GM19395 (cell line): ENCODE measurements at regions not wholly inside any gene's neighbourhood (a gene's known extent, or its start where the extent isn't known, plus 50 kb on each side); places are given as distances from the start of the nearest gene placed in this dataset.
"Not testable (repeated sequence)": the region's sequence is repeated elsewhere in the genome, so short reads cannot be mapped to it uniquely, and the experiment has no call there.

ENCODE experiments used
- ATAC-seq: cut with Tn5 transposase; IDR thresholded peaks from one replicate; pipeline ENCODE4 v1.9.1; 2021; ENCODE audit warnings: mild to moderate bottlenecking, moderate library complexity; ENCODE audit not compliant: unreplicated experiment

- no peak for ATAC-seq
These were observed 77.4 kb downstream of the MS4A13 start for GRCh38 chr11:60592601-60593000.

- ATAC-seq: no peak
These were observed 79.9 kb downstream of the MS4A13 start for GRCh38 chr11:60594998-60595642.

GRCh38 chr11:60607483-60607882 lies 91.9 kb upstream of the MS4A8 start:
- ATAC-seq: no peak

DNA sequence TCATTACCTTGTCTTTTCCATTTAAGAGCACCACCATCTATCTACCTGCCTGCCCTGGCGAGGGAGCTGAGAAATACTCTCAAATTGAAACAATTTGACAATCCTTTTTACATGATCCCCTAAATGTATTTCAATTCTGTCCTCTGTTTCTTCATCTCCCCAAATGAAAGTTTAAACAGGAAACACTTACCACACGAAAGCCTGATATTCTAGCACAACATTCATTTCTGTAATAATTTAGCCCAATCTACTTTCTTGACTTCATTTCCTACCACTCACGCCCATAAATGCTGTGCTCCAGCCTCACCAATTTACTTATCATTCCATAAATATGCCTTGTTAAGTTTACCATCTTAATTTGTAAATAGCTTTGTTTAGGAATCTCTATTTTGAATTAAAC lies 89.8 kb upstream of the MS4A8 start:
- no peak for ATAC-seq

GRCh38 chr11:60610702-60611101 lies 88.7 kb upstream of the MS4A8 start:
- no peak for ATAC-seq

DNA sequence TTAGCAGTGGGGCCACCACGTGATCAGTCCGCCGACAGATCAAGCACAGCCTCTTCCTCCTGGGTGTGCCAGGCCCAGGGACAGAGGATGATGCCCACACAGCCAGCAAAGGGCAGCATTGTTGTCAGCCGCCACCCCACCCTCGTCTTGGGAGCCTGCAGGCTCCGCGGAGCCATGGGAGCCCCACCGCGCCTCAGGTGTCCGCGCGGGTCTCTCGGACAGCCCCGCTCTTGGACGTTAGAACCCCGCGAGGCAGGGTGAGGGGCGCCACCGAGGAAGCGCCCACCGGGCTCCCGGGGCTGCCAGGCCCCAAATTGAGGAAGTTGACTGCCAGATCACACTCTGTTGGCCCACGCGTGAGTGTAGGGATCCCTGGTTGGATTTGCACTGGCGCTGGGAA lies 83.9 kb upstream of the MS4A8 start:
- ATAC-seq: no peak

DNA sequence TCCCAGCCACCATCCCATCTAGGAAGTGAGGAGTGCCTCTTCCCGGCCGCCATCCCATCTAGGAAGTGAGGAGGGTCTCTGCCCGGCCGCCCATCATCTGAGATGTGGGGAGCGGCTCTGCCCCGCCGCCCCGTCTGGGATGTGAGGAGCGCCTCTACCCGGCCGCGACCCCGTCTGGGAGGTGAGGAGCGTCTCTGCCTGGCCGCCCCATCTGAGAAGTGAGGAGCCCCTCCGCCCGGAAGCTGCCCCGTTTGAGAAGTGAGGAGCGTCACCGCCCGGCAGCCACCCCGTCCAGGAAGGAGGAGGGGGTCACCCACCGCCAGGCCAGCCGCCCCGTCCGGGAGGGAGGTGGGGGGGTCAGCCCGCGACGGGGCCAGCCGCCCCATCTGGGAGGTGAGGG lies 77.5 kb upstream of the MS4A8 start:
- not testable (repeated sequence) for ATAC-seq

DNA sequence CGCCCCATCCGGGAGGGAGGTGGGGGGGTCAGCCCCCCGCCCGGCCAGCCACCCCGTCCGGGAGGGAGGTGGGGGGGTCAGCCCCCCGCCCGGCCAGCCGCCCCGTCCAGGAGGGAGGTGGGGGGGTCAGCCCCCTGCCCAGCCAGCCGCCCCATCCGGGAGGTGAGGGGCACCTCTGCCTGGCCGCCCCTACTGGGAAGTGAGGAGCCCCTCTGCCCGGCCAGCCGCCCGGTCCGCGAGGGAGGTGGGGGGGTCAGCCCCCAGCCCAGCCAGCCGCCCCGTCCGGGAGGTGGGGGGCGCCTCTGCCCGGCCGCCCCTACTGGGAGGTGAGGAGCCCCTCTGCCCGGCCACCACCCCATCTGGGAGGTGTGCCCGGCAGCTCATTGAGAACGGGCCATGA lies 76.6 kb upstream of the MS4A8 start:
- not testable (repeated sequence) for ATAC-seq

DNA sequence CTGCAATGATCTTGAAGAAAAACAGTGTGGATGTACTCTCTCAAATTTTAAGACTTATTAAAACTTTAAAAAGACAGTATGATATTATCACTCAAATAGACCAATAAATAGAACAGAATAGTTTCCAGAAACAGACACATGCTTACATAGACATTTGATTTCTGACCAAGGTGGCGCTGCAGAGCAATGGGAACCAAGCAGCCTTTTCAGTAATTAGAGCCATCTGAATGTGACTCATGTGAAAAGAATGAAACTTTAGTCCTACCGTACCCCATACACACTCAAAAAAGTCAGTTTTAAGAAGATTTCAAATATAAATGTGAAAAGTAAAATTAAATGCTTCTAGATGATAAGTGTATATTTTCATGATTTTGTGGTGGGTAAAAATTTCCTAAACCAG lies 74.2 kb upstream of the MS4A8 start:
- no peak for ATAC-seq

- no peak for ATAC-seq
These were observed 70.0 kb upstream of the MS4A8 start for GRCh38 chr11:60629399-60629798.

- ATAC-seq: no peak
These were observed 67.5 kb upstream of the MS4A8 start for GRCh38 chr11:60631944-60632343.

GRCh38 chr11:60633645-60634044 lies 65.8 kb upstream of the MS4A8 start:
- peak; percentile 49 for ATAC-seq

DNA sequence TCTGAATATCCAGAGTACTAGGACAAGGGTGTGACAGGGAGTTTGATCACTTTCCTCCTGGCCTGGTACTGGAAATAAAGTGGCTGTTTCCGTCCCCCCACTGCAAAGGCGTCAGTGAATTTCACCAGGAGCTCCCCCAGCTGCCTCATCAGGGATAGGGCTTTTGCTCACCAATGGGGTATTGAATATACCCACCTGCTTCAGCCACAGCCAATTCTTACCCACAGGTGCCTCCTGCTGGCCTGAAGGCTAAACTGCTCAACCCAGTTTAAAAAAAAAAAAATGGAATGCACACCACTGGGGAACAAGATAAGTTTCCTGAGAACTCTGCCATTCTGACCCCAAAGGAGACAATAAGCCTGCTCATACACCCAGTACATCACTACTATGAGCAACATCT lies 65.3 kb upstream of the MS4A8 start:
- ATAC-seq: peak; percentile 62

DNA sequence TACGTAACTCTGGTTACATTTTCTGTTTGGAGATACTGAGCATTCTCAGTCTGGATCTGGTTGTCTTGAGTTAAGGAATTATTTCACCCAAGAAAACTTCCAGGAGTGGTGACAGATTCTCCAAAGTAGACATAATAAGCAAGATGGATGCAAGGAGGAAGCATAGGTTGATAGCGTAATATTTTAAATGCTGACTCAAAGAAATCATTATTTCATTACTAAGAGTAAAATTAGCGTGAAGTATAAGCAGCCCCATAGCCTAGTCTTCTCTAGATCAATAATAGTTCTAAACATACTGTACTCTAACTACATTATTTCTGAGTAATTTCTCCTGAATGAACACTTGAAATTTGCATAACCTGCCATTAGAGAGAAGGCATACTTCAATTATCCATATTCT lies 57.5 kb upstream of the MS4A8 start:
- ATAC-seq: no peak

DNA sequence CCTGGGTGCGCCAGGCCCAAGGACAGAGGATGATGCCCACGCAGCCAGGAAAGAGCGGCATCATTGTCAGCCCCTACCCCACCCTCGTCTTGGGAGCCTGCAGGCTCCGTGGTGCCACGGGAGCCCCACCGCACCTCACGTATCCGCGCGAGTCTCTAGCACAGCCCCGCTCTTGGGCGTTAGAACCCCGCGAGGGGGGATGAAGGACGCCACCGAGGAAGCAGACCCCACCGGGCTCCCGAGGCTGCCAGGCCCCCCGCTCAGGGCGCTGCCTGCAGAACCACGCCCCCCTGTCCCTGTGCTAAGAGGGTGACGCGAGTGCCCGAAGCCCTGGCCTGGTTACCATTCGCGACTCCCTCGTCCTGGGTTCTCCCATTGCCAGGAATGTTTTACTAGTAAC lies 52.3 kb upstream of the MS4A8 start:
- no peak for ATAC-seq
